GM23248 (cell line): ENCODE measurements at regions not wholly inside any gene's neighbourhood (a gene's known extent, or its start where the extent isn't known, plus 50 kb on each side); places are given as distances from the start of the nearest gene placed in this dataset.

Experiments
- EZH2 ChIP-seq: fragments of 200-600 bp; sonication (generic); IDR thresholded peaks from 2 replicates; pipeline ENCODE4 v1.6.1; 2018; ENCODE audit warnings: antibody characterized with exemption, mild to moderate bottlenecking; ENCODE audit not compliant: insufficient read depth, poor library complexity, severe bottlenecking
- EZH2phosphoT487 ChIP-seq: fragments of 200-600 bp; sonication (generic); IDR thresholded peaks from 2 replicates; pipeline ENCODE4 v1.6.1; 2018; ENCODE audit warnings: antibody characterized with exemption, moderate library complexity, mild to moderate bottlenecking, low read depth; ENCODE audit not compliant: insufficient read depth

DNA sequence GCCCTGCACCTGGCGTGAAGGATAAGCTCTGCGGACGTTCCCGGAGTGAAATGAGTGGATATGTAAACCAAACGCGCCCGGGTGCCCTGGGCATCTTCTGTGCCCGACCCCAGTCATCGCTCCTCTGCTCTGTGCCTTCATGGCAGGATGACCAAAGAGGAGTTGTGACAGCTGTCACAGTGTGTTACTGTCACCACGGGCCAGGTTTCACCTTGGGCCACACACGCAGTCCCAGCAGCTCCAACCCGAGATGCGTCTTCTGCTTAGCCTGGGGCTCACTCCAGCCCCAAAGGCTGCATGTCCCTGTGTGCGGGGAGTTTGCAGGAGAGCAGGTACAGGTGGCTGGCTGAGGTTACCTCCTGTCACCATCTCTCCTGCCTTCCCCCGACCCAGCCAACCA lies 311.6 kb downstream of the BMP7 start:
- no peak for TF ChIP-seq EZH2
- TF ChIP-seq EZH2phosphoT487, result no peak
